MM.1S (cell line): ENCODE measurements at regions not wholly inside any gene's neighbourhood (a gene's known extent, or its start where the extent isn't known, plus 50 kb on each side); places are given as distances from the start of the nearest gene placed in this dataset.

Experiments used
- CTCF ChIP-seq: fragments of 300-600 bp; sonication (generic); IDR thresholded peaks from 2 replicates; pipeline ENCODE4 v1.5.1; 2016; ENCODE audit warnings: antibody characterized with exemption, low read length, mixed read lengths
- EZH2 ChIP-seq: fragments of 300-600 bp; sonication (generic); optimal IDR thresholded peaks from 2 replicates; pipeline ENCODE3; 2017; ENCODE audit warnings: low read depth, mild to moderate bottlenecking, antibody characterized with exemption, low read length, mixed read lengths

- TF ChIP-seq CTCF (no peak), EZH2 (no peak)
Measured at GRCh38 chr14:97315790-97316189, 518.6 kb downstream of the VRK1 start.
